ENCODE measurements at regions not wholly inside any gene's neighbourhood (a gene's known extent, or its start where the extent isn't known, plus 50 kb on each side); places are given as distances from the start of the nearest gene placed in this dataset.
"Not testable (repeated sequence)": the region's sequence is repeated elsewhere in the genome, so short reads cannot be mapped to it uniquely, and the experiment has no call there.

- no peak for DNase-seq
These were observed 202.1 kb upstream of the FAT3 start for GRCh38 chr11:92022499-92022898.

GRCh38 chr11:92018332-92018731 lies 206.3 kb upstream of the FAT3 start:
- DNase-seq, result no peak

- DNase-seq, result no peak
These were observed 216.4 kb upstream of the FAT3 start for GRCh38 chr11:92008249-92008648.

- no peak for DNase-seq
These were observed 222.1 kb upstream of the FAT3 start for GRCh38 chr11:92002568-92002967.

DNA sequence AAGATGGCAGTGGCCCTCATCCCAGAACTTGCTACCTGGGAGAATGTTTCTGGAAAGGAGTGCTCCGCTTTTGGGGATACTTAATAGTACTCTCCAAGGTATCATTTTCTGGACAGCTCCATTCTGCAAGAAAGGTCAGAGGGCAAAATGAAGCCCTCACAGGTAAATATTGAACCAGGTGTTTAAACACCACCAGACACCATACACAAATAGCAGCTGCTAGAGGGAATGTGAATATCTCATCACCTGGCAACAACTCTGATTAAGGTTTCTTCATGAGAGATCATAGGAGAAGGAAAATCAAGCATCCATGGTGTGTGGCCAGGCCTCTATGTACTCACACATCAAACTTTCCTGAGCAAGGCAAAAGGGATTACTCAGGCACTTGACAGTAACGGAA lies 226.1 kb upstream of the FAT3 start:
- no peak for DNase-seq

- peak; percentile 59 for DNase-seq
These were observed 227.4 kb upstream of the FAT3 start for GRCh38 chr11:91997226-91997625.

GRCh38 chr11:91996526-91996925 lies 228.1 kb upstream of the FAT3 start:
- DNase-seq, result no peak

- not testable (repeated sequence) for DNase-seq
These were observed 236.2 kb upstream of the FAT3 start for GRCh38 chr11:91988443-91988842.

DNA sequence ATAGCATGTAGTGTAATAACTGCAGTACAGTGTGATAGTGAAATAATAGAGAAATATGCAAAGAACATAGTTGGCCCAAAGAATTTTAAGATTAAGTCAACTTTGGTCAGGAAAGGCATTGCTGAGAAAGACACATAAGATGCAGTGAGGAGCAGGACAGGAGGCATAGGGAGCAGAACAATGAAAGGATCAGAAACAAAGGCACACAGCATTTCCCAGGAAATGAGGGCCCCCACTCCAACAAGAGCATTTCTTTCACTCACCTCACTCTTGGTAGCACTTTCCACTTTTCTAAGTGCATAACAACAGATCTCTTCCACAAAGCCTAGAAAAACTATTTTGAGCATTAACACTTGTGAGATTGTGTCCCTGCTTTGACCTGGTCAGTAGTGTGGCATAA lies 238.4 kb upstream of the FAT3 start:
- DNase-seq, result no peak

DNA sequence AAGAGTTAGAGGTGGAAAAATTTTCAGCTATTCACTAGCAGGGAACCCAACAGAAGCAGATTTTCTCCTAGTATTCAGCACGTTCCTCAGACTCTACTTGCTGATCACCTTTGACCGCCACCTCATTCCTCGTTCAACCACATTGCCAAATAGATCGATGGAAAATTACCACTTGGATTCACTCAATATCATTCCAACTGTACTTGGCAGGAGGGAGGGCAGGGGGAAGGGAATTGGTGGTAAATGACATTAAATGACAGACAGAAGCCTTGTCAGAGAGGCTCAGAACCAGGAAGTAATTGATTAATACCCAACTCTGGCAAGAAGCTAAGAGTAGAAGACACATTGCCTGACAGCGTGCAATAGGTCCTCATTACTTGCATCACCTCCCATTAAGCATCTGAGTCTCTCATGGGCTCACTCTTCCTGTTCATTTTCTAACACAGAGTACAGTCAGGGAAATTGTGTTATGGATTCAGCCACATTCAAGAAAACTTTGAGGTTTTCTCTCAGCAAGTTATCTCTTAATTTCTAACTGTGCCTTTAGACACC lies 240.5 kb upstream of the FAT3 start:
- DNase-seq, result no peak

GRCh38 chr11:91981995-91982394 lies 242.6 kb upstream of the FAT3 start:
- peak; percentile 60 for DNase-seq

GRCh38 chr11:91979775-91980174 lies 244.8 kb upstream of the FAT3 start:
- DNase-seq, result no peak

DNA sequence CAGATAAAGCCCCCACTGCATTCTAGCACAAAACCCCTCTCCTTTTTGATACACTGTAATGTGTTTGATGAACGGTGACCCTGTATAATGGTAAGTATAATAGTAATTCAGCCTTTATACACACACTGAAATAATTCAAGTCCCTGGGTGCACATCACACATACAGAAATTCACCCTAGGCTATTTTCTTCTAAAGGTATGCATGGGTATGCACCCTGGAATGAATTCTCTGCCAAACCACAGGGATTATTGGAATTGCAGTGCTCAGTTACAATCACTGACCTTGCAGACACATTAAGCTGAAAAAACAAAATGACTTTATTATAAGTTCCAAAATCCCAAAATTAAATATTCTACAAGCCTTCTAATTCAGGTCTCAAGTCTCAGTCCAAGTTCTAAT lies 245.9 kb upstream of the FAT3 start:
- DNase-seq, result no peak

DNA sequence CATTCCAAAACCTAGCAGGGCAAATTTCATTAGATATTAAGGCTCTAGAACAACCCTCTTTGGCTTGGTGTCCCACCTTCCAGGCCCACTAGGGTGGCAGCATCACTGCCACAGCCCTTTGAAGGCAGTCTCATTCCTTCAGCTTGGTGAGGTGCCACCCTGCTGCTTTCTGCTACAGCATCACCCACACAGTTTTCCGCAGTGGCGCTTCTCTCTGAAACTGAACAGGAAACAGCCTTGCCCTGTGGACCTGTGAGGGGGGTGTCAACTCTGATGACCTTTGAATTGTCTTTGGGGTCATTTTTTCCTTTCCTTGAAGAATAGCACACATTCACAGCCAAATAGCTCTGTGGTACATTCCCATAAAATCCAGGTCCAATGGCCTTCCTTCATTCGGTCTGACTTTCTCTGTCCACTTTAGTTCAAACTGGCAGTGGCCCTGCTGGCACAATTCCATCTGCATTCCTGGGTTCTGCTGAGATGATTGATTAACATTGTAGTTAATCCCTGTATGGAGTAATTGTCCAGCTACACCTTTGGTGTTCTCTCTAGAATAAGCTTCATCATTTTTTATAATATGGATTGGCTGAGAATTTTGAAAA lies 251.9 kb upstream of the FAT3 start:
- DNase-seq, result no peak

DNA sequence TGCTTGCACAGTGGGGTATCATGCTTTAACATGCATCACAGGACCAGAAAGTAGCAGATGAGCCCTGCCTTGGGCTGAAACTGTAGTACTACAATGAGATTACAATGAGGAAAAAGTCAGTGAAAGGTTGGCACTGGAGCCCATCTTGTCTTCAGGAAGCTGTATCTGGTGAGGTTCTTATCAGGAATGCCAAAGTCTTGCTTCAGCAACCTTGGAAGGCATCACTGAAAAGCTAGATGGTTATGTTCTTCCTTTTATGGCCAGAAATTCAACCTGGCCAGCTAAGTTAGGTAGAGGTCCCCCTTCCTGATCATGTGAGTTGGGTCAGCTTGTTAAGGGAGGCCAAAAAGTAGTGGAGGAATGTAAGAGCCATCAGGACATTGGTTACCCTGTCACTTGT lies 254.0 kb upstream of the FAT3 start:
- DNase-seq, result no peak

- no peak for DNase-seq
These were observed 255.1 kb upstream of the FAT3 start for GRCh38 chr11:91969486-91969885.

GRCh38 chr11:91967691-91968045 lies 256.9 kb upstream of the FAT3 start:
- DNase-seq, result no peak

- no peak for DNase-seq
These were observed 257.5 kb upstream of the FAT3 start for GRCh38 chr11:91967026-91967690.

GRCh38 chr11:91966368-91966767 lies 258.2 kb upstream of the FAT3 start:
- no peak for DNase-seq

DNA sequence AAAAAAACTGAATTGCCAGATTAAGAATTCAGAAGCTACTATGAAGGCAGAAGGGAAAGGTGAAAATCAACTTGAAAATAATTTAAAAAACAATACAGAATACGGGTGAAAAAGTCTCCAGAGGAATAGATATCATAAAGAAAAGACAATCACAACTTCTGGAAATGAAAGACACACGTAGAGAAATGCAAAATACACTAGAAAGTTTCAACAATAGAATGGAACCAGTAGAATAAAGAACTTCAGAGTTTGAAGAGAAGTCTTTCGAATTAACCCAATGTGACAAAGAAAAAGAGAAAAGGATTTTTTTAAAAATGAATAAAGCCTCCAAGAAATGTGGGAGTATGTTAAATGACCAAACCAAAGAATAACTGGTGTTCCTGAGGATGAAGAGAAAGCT lies 263.8 kb upstream of the FAT3 start:
- DNase-seq, result no peak

DNA sequence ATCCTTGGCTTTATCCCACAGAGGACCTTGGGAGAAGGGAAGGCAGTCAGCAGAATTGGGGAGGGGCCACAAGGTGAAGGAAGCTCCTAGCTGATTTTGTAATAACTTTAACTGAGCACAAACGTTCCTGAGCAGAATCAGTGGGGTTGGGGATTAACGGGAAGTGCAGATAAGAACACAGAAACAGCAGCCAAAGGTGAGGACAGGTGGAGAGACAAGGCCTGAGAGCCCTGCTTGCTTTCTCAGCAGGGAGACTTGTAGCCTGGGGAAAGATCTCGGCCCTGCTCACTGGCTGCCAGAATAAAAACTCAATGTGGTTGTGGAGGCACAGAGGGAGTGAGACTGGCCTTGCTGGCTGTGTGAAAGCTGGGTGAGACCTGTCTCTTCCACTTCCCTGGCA lies 265.2 kb upstream of the FAT3 start:
- DNase-seq, result no peak

- no peak for DNase-seq
These were observed 267.9 kb upstream of the FAT3 start for GRCh38 chr11:91956711-91957110.

DNA sequence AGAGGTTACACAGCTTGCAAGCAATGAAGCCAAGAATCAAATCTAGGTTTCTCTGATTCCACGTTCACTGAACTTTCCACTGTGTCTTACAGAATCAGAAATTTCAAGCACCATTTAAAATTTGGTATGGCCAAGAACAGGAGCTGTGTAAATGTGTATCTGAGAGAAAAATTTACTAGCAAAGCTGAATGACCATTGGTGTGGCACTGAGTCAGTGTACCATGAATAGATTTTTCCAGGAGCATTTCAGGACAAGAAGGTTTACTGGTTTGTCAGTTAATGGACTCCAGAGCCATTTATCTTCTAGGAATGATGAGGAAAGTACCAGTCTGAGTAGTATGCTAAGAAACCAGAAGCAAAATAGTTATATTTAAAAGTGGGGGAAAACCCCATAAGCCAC lies 269.4 kb upstream of the FAT3 start:
- no peak for DNase-seq

- DNase-seq, result no peak
These were observed 272.6 kb upstream of the FAT3 start for GRCh38 chr11:91952056-91952455.
